ENCODE measurements at regions not wholly inside any gene's neighbourhood (a gene's known extent, or its start where the extent isn't known, plus 50 kb on each side); places are given as distances from the start of the nearest gene placed in this dataset.

DNA sequence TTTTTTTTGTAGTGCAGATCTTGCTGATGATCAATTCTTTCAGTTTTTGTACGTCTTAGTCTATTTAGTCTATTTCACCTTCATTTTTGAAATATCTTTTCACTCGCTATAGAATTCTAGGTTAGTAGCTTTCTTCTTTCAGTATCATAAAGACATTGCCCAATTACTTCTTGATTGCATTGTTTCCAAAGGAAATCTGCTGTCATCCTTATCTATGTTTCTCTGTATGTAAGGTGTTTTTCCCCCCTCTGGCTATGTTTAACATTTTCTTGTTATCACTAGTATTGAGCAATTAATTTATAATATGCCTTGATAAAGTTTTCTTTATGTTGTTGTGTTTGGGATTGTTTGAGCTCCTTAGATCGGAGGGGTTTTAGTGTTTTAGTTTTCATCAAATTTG is 171.9 kb downstream of the BMP4 start:
- peaks cover 0 to 14% (median 3%) of the 10 kb centered on the region in 3 experiments; a peak in 4 of 7 replicates for H3K36me3 Mint-ChIP-seq (ENCODE audit: insufficient read depth in 1 of 3, low read depth in 3 of 3)
- no peak overlapping the region for H3T11ph ChIP-seq (ENCODE audit: low read length)
- 100% methylated on average over 1 of the region's 3 CpGs for WGBS (ENCODE audit: extremely low coverage, insufficient read length, low lambda C conversion rate)

More for the DNA sequence above, 171.9 kb downstream of the BMP4 start:
- no peak overlapping the region for H3K56ac ChIP-seq (ENCODE audit: insufficient read length, low read depth, low read length)
- no peak overlapping the region for H2AFZ ChIP-seq (ENCODE audit: low read length)
- DNase-seq, result no peak
- no peak overlapping the region for H3K23ac ChIP-seq (ENCODE audit: insufficient read length, low read depth, low read length)
- H2BK5ac ChIP-seq (ENCODE audit: insufficient read length, low read length), result no peak overlapping the region
- no peak overlapping the region for H2BK15ac ChIP-seq (ENCODE audit: low read depth, low read length)
- H2BK20ac ChIP-seq (ENCODE audit: low read depth, low read length, poor library complexity, severe bottlenecking), result no peak overlapping the region
- H2BK120ac ChIP-seq (ENCODE audit: low read depth, low read length, poor library complexity, severe bottlenecking), result no peak overlapping the region
- no peaks in the 10 kb centered on the region for H3K4me1 ChIP-seq (ENCODE audit: insufficient read depth, low read length)
- H3K79me2 ChIP-seq (ENCODE audit: insufficient read depth, low read length), result no peaks in the 10 kb centered on the region
- H3K27ac ChIP-seq (ENCODE audit: insufficient read length, low read depth, low read length), result no peak overlapping the region
- H3K14ac ChIP-seq (ENCODE audit: insufficient read depth, low read length), result no peak overlapping the region
- Mint-ChIP-seq H3K27ac (no peak overlapping the region), H3K9me3 (peaks cover 12 to 15% of the 10 kb centered on the region in 2 experiments), H3K4me1 (no peaks in the 10 kb centered on the region), H3K27me3 (ENCODE audit: low read depth) (no peaks in the 10 kb centered on the region), H3K4me3 (no peak overlapping the region)
- H4K20me1 ChIP-seq (ENCODE audit: control insufficient read depth, insufficient read depth, insufficient read length), result no peaks in the 10 kb centered on the region
- H3K18ac ChIP-seq (ENCODE audit: insufficient read length, low read depth, low read length), result no peak overlapping the region
- H2AK5ac ChIP-seq (ENCODE audit: insufficient read length, low read length), result no peak overlapping the region
- TF ChIP-seq, protein P1, sequence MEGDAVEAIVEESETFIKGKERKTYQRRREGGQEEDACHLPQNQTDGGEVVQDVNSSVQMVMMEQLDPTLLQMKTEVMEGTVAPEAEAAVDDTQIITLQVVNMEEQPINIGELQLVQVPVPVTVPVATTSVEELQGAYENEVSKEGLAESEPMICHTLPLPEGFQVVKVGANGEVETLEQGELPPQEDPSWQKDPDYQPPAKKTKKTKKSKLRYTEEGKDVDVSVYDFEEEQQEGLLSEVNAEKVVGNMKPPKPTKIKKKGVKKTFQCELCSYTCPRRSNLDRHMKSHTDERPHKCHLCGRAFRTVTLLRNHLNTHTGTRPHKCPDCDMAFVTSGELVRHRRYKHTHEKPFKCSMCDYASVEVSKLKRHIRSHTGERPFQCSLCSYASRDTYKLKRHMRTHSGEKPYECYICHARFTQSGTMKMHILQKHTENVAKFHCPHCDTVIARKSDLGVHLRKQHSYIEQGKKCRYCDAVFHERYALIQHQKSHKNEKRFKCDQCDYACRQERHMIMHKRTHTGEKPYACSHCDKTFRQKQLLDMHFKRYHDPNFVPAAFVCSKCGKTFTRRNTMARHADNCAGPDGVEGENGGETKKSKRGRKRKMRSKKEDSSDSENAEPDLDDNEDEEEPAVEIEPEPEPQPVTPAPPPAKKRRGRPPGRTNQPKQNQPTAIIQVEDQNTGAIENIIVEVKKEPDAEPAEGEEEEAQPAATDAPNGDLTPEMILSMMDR (conservative IDR thresholded peaks at IDR 0.05), result no peak
- no peak overlapping the region for H4K5ac ChIP-seq (ENCODE audit: insufficient read length, low read depth, low read length)
- no peak overlapping the region for H3K9ac ChIP-seq (ENCODE audit: extremely low read depth, insufficient read length, low read length)
- H3K9me3 ChIP-seq (ENCODE audit: control insufficient read depth, low read depth, low read length), result no peaks in the 10 kb centered on the region
- H3K27me3 ChIP-seq (ENCODE audit: insufficient read depth, low read length), result no peaks in the 10 kb centered on the region
- no peak overlapping the region for H3K4ac ChIP-seq (ENCODE audit: low read depth, low read length)
- H3K4me2 ChIP-seq (ENCODE audit: insufficient read depth, insufficient read length, low read length), result no peak overlapping the region
- no peaks in the 10 kb centered on the region for H3K23me2 ChIP-seq (ENCODE audit: insufficient read length, low read depth, low read length, poor library complexity, severe bottlenecking)
- H2BK12ac ChIP-seq (ENCODE audit: insufficient read length, low read depth, low read length), result no peak overlapping the region
- no peaks in the 10 kb centered on the region for H3K79me1 ChIP-seq (ENCODE audit: insufficient read depth, low read depth, low read length, poor library complexity, severe bottlenecking)
- H4K91ac ChIP-seq (ENCODE audit: insufficient read length, low read depth, low read length), result no peak overlapping the region
- no peak overlapping the region for H4K8ac ChIP-seq (replicated peaks; ENCODE audit: insufficient read length, low read depth, low read length)
